ENCODE measurements at regions not wholly inside any gene's neighbourhood (a gene's known extent, or its start where the extent isn't known, plus 50 kb on each side); places are given as distances from the start of the nearest gene placed in this dataset.

GRCh38 chr13:24036115-24036514 lies 124.4 kb upstream of the SPATA13 start:
- peaks cover 36% of the 10 kb centered on the region for H3K4me1 Mint-ChIP-seq (ENCODE audit: unreplicated experiment)
- no peaks in the 10 kb centered on the region for H3K36me3 Mint-ChIP-seq
- no peak for DNase-seq (ENCODE audit: extremely low spot score, unreplicated experiment)
- no peak overlapping the region for H3K27ac Mint-ChIP-seq
- TF ChIP-seq CTCF (conservative IDR thresholded peaks at IDR 0.05): no peak
- no peaks in the 10 kb centered on the region for H3K9me3 Mint-ChIP-seq
- H3K4me3 Mint-ChIP-seq: no peak overlapping the region
- H3K27me3 Mint-ChIP-seq: peaks cover 3% of the 10 kb centered on the region

GRCh38 chr13:24038405-24038804 lies 122.1 kb upstream of the SPATA13 start:
- TF ChIP-seq CTCF (conservative IDR thresholded peaks at IDR 0.05): no peak
- H3K4me3 Mint-ChIP-seq: no peak overlapping the region
- DNase-seq (ENCODE audit: extremely low spot score, unreplicated experiment): no peak
- H3K27me3 Mint-ChIP-seq: no peaks in the 10 kb centered on the region
- H3K27ac Mint-ChIP-seq: peak overlapping the region; percentile 32
- no peaks in the 10 kb centered on the region for H3K36me3 Mint-ChIP-seq
- H3K9me3 Mint-ChIP-seq: no peaks in the 10 kb centered on the region
- H3K4me1 Mint-ChIP-seq (ENCODE audit: unreplicated experiment): peaks cover 32% of the 10 kb centered on the region

GRCh38 chr13:24038841-24039330 lies 121.6 kb upstream of the SPATA13 start:
- Mint-ChIP-seq H3K36me3 (no peaks in the 10 kb centered on the region), H3K4me3 (no peak overlapping the region), H3K9me3 (no peaks in the 10 kb centered on the region), H3K27ac (peak overlapping the region; percentile 32), H3K4me1 (ENCODE audit: unreplicated experiment) (peaks cover 32% of the 10 kb centered on the region), H3K27me3 (no peaks in the 10 kb centered on the region)
- DNase-seq (ENCODE audit: extremely low spot score, unreplicated experiment): no peak
- TF ChIP-seq CTCF (conservative IDR thresholded peaks at IDR 0.05): no peak

GRCh38 chr13:24039621-24040475 lies 120.7 kb upstream of the SPATA13 start:
- H3K4me3 Mint-ChIP-seq: no peak overlapping the region
- no peak for DNase-seq (ENCODE audit: extremely low spot score, unreplicated experiment)
- H3K9me3 Mint-ChIP-seq: no peaks in the 10 kb centered on the region
- no peak for TF ChIP-seq CTCF (conservative IDR thresholded peaks at IDR 0.05)
- H3K27me3 Mint-ChIP-seq: no peaks in the 10 kb centered on the region
- no peaks in the 10 kb centered on the region for H3K36me3 Mint-ChIP-seq
- no peak overlapping the region for H3K27ac Mint-ChIP-seq
- peaks cover 36% of the 10 kb centered on the region for H3K4me1 Mint-ChIP-seq (ENCODE audit: unreplicated experiment)

- no peak for TF ChIP-seq CTCF (conservative IDR thresholded peaks at IDR 0.05)
- DNase-seq (ENCODE audit: extremely low spot score, unreplicated experiment): no peak
- H3K36me3 Mint-ChIP-seq: no peaks in the 10 kb centered on the region
- no peak overlapping the region for H3K4me3 Mint-ChIP-seq
- peaks cover 43% of the 10 kb centered on the region for H3K4me1 Mint-ChIP-seq (ENCODE audit: unreplicated experiment)
- no peak overlapping the region for H3K27ac Mint-ChIP-seq
- no peaks in the 10 kb centered on the region for H3K27me3 Mint-ChIP-seq
- no peaks in the 10 kb centered on the region for H3K9me3 Mint-ChIP-seq
Measured at GRCh38 chr13:24040835-24041234, 119.7 kb upstream of the SPATA13 start.

All from type B pancreatic cell (in vitro differentiated cells).